ENCODE measurements at regions not wholly inside any gene's neighbourhood (a gene's known extent, or its start where the extent isn't known, plus 50 kb on each side); places are given as distances from the start of the nearest gene placed in this dataset.
"Not testable (repeated sequence)": the region's sequence is repeated elsewhere in the genome, so short reads cannot be mapped to it uniquely, and the experiment has no call there.

GRCh38 chr10:107542016-107542415, 377.5 kb upstream of the SORCS1 start:
- no peak for DNase-seq (ENCODE audit: low read depth)
- TF ChIP-seq, protein P1, sequence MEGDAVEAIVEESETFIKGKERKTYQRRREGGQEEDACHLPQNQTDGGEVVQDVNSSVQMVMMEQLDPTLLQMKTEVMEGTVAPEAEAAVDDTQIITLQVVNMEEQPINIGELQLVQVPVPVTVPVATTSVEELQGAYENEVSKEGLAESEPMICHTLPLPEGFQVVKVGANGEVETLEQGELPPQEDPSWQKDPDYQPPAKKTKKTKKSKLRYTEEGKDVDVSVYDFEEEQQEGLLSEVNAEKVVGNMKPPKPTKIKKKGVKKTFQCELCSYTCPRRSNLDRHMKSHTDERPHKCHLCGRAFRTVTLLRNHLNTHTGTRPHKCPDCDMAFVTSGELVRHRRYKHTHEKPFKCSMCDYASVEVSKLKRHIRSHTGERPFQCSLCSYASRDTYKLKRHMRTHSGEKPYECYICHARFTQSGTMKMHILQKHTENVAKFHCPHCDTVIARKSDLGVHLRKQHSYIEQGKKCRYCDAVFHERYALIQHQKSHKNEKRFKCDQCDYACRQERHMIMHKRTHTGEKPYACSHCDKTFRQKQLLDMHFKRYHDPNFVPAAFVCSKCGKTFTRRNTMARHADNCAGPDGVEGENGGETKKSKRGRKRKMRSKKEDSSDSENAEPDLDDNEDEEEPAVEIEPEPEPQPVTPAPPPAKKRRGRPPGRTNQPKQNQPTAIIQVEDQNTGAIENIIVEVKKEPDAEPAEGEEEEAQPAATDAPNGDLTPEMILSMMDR (IDR thresholded peaks at IDR 0.05; ENCODE audit: low read length, missing control alignments), result no peak
- H3K4me3 ChIP-seq (replicated peaks; ENCODE audit: low read depth, low read length), result no peak overlapping the region

GRCh38 chr10:107540981-107541380, 376.5 kb upstream of the SORCS1 start:
- TF ChIP-seq, protein P1 (IDR thresholded peaks at IDR 0.05; ENCODE audit: low read length, missing control alignments), result no peak
- no peak overlapping the region for H3K4me3 ChIP-seq (replicated peaks; ENCODE audit: low read depth, low read length)
- DNase-seq (ENCODE audit: low read depth), result no peak

GRCh38 chr10:107529350-107529749, 364.8 kb upstream of the SORCS1 start:
- TF ChIP-seq, protein P1 (IDR thresholded peaks at IDR 0.05; ENCODE audit: low read length, missing control alignments), result no peak
- no peak overlapping the region for H3K4me3 ChIP-seq (replicated peaks; ENCODE audit: low read depth, low read length)
- DNase-seq (ENCODE audit: low read depth), result no peak

DNA sequence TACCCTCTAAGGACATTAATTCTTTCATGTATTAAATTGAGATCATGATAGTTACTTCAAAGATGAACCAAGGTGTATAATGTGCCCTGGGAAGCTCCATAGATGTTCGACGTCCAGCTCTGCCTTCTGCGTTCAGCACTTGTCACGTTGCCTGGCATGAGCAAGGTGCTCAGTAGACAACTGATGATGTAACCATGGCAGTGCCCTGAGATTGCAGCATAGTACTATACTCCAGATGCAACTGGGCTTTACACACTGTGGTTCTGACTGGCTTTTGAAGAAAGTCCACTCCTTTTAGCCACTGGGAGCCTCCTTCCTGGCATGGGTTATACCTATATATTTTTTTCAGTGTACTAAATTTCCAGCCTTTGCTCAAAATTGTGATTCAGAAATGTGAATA, 355.8 kb upstream of the SORCS1 start:
- H3K4me3 ChIP-seq (replicated peaks; ENCODE audit: low read depth, low read length), result no peak overlapping the region
- no peak for DNase-seq (ENCODE audit: low read depth)
- TF ChIP-seq, protein P1 (IDR thresholded peaks at IDR 0.05; ENCODE audit: low read length, missing control alignments), result no peak

GRCh38 chr10:107517811-107518210, 353.3 kb upstream of the SORCS1 start:
- TF ChIP-seq, protein P1 (IDR thresholded peaks at IDR 0.05; ENCODE audit: low read length, missing control alignments), result no peak
- DNase-seq (ENCODE audit: low read depth), result no peak
- no peak overlapping the region for H3K4me3 ChIP-seq (replicated peaks; ENCODE audit: low read depth, low read length)

DNA sequence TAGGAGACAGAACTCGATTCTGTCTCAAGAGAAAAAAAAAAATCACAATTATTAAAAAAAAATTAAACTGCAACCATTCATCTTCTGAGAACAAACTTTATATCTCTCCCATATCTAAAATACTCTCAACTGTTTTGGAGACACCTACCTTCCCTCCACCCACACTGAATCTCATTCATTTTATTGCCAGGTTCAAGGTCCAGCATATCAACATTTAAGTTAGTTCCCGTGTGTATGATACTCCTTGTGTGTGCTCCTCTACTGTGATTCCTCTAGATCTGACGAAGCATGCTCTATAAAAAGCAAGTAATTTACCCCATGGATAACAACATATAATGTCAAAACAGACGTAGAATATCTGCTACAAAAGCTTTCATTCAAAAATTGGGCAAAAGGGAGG, 351.8 kb upstream of the SORCS1 start:
- no peak overlapping the region for H3K4me3 ChIP-seq (replicated peaks; ENCODE audit: low read depth, low read length)
- DNase-seq (ENCODE audit: low read depth), result no peak
- TF ChIP-seq, protein P1 (IDR thresholded peaks at IDR 0.05; ENCODE audit: low read length, missing control alignments), result no peak

- not testable (repeated sequence) for DNase-seq (ENCODE audit: low read depth); H3K4me3 ChIP-seq (replicated peaks; ENCODE audit: low read depth, low read length)
These were observed 339.5 kb upstream of the SORCS1 start for GRCh38 chr10:107504011-107504410.

All from fibroblast of pulmonary artery (primary cell).